ENCODE measurements at regions not wholly inside any gene's neighbourhood (a gene's known extent, or its start where the extent isn't known, plus 50 kb on each side); places are given as distances from the start of the nearest gene placed in this dataset.

GRCh38 chr1:30460661-30461060, 262.7 kb downstream of the MATN1 start:
- TF ChIP-seq EZH2 (IDR thresholded peaks at IDR 0.05; ENCODE audit: borderline replicate concordance, insufficient read depth, low read length, poor library complexity, severe bottlenecking) (no peak), CTCF (IDR thresholded peaks at IDR 0.05; ENCODE audit: poor library complexity, severe bottlenecking) (no peak), EP300 (conservative IDR thresholded peaks at IDR 0.05; ENCODE audit: poor library complexity, severe bottlenecking) (no peak), REST (IDR thresholded peaks at IDR 0.05; ENCODE audit: borderline replicate concordance) (no peak), POLR2AphosphoS5 (IDR thresholded peaks at IDR 0.05) (no peak)

Data from neural cell (in vitro differentiated cells).